T-helper 17 cell (primary cell): ENCODE measurements at regions not wholly inside any gene's neighbourhood (a gene's known extent, or its start where the extent isn't known, plus 50 kb on each side); places are given as distances from the start of the nearest gene placed in this dataset.

Source experiments
- ATAC-seq: fragments of 150-1000 bp; cut with Tn5 transposase; 2 replicates; pipeline ENCODE4 v1.10.0; 2021; ENCODE audit warnings: mild to moderate bottlenecking, moderate library complexity
- DNase-seq, 3 donors: peaks; one replicate each; pipeline versions ENCODE4 v3.0.0 to v3.0.0-alpha.2; 2020 to 2021
- H3K9me3 ChIP-seq: one replicate; pipeline ENCODE4 v1.7.0; 2013; ENCODE audit warnings: low read length, mild to moderate bottlenecking; ENCODE audit not compliant: control insufficient read depth, poor library complexity, severe bottlenecking
- H3K27ac Mint-ChIP-seq: one replicate; pipeline ENCODE4 v1.8.0; 2022; ENCODE audit warnings: mild to moderate bottlenecking, moderate library complexity, mixed read lengths
- H3K27me3 Mint-ChIP-seq: one replicate; pipeline ENCODE4 v1.8.0; 2022; ENCODE audit warnings: mixed read lengths
- H3K36me3 Mint-ChIP-seq: one replicate; pipeline ENCODE4 v1.8.0; 2022; ENCODE audit warnings: low read depth, mixed read lengths
- H3K4me1 Mint-ChIP-seq: one replicate; pipeline ENCODE4 v1.8.0; 2022; ENCODE audit warnings: mild to moderate bottlenecking, mixed read lengths
- H3K4me3 Mint-ChIP-seq: one replicate; pipeline ENCODE4 v1.8.0; 2022; ENCODE audit warnings: mild to moderate bottlenecking, moderate library complexity, mixed read lengths

DNA sequence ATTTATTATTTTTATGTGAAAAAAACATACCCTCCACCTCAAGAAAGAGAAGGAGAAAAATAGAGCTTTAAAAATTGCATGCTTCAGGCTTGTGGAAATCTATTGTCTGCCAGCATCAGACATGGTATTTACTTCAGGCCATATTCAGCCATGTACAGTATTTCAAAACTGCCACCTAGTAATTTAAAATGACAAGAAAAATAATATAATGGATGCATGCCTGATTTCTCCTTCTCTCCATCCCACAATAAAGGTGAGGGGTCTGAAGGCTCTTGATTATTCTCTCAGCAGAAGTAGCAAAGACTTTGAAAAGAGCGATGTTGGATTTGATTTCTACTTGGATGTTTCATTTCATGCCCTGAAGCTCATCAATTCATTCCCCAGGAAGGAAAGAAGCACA, 250.7 kb downstream of the TBC1D4 start:
- H3K9me3 ChIP-seq, result no peaks in the 10 kb centered on the region
- Mint-ChIP-seq H3K36me3 (no peaks in the 10 kb centered on the region), H3K27ac (no peak overlapping the region), H3K4me3 (no peak overlapping the region), H3K27me3 (peaks cover 5% of the 10 kb centered on the region), H3K4me1 (no peaks in the 10 kb centered on the region)
- DNase-seq (no peak), ATAC-seq (no peak)

DNA sequence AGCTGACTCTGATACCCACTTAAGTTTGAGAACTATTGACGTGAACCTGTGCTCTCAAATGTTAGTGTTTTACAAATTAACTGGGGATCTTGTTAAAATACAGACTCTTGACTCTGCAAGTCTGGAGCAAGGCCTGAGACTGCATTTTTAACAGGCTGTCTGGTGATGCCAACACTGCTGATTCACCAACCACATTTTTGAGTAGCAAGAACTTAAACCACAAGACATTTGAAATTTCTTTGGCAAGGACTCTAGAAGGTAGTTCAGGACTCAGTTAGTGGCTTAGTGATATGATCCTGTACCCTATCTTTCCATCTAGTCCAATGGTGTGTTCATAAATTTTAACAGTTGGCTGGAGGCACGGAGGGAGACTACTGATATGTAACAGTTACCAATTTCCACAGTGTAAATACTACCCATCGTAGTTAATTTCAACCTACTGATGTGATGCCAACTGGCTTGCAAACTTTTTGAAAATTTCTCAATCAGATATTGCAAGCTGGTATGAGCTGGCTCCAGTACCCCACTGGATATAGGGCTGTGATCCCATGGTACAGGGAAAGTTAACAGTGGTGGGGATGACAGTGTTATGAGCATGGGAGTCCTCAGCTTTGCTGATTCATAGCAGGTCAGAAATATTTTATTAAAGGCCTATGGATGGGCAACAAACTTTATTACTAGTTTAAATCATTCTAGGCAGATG, 255.1 kb downstream of the TBC1D4 start:
- Mint-ChIP-seq H3K27me3 (peaks cover 11% of the 10 kb centered on the region), H3K36me3 (peaks cover 2% of the 10 kb centered on the region), H3K4me1 (no peaks in the 10 kb centered on the region), H3K27ac (no peak overlapping the region), H3K4me3 (no peak overlapping the region)
- DNase-seq, result no peak
- H3K9me3 ChIP-seq, result no peaks in the 10 kb centered on the region
- ATAC-seq, result no peak

DNA sequence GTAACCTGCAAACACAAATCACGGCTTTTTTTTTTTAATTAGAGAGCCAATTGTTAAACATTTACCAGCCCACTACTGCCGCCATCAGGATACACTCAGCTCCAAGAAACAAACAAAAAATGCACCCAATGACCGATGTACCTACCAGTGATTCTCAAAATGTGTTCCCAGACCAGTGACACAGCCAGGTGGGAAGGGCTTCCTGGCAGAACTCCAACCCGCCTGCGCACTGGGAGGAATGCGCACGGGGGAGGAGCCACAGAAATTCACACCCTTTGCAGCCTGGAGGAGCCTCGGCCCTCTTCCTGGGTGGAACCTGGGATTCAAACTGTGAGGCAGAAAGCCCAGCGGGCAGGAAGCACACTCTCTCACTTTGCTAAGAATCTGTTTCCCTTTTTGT, 255.9 kb downstream of the TBC1D4 start:
- Mint-ChIP-seq H3K4me1 (no peaks in the 10 kb centered on the region), H3K4me3 (no peak overlapping the region), H3K36me3 (peaks cover 2% of the 10 kb centered on the region), H3K27me3 (peaks cover 11% of the 10 kb centered on the region), H3K27ac (no peak overlapping the region)
- ATAC-seq, result no peak
- H3K9me3 ChIP-seq, result no peaks in the 10 kb centered on the region
- DNase-seq, result no peak

DNA sequence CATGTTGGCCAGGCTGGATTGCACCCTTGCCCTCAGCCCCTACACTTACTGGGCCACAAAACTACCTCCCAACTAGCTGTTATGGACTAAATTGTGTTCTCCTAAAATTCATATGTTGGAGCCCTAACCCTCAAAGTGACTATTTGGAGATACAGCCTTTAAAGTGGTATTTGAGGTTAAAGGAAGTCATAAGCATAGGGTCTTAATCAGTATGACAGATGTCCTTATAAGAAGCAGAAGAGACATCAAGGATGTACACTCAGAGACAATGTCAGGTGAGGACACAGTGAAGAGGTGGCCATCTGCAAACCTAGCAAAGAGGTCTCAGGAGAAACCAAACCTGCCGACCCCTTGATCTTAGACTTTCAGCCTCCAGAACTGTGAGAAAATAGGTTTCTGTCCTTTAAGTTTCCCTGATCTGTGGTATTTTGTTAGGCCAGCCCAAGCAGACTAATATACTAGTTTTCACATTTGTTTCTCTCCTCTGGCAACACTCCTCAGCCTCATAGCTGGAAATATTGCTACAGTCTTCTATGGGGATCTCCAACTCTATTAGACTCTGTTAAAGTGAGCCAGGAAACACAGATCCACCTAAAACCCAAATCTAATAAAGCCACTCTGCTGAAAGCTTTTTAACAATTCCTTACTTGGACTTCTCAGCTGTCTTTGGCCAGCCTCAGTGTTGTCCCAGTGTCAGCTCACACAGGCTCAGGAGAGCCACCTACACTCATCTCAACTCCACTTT, 256.5 kb downstream of the TBC1D4 start:
- Mint-ChIP-seq H3K4me1 (no peaks in the 10 kb centered on the region), H3K27me3 (peaks cover 17% of the 10 kb centered on the region), H3K4me3 (no peak overlapping the region), H3K27ac (no peak overlapping the region), H3K36me3 (peaks cover 2% of the 10 kb centered on the region)
- no peak for DNase-seq
- ATAC-seq, result no peak
- H3K9me3 ChIP-seq, result no peaks in the 10 kb centered on the region

DNA sequence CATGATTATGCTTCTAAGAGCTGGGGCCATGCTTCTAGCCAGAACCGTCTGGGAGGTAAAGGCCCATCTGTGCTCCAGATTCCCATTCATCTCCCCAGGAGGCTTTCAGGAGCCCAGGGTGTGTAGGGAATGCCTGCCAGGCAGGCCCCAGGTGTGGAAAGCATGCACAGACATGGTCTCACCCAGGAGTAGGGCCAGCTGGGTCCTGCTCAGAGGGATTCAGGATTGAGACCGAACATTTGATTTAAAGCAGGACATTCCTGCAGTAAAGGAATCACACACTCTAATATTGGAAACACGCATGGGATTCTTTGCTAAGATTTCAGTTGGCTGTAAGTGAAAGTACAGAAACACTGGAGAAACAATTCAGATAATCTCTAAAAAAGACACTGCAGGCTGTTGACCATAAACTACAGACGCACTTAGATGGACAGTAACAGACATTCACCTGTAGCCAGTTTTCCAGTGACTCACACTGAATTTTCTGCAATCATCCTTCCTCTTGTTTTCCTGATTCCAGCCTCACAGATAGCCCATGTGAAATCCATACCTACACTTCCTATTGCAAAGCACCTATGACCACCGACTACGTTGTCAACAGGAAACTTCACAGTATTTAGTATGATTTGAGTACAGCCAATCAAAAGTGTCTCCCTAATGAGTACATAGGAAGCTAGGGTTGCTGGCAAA, 257.8 kb downstream of the TBC1D4 start:
- no peaks in the 10 kb centered on the region for H3K9me3 ChIP-seq
- no peak overlapping the region for H3K4me3 Mint-ChIP-seq
- H3K27ac Mint-ChIP-seq, result no peak overlapping the region
- peaks cover 2% of the 10 kb centered on the region for H3K36me3 Mint-ChIP-seq
- H3K4me1 Mint-ChIP-seq, result peaks cover 7% of the 10 kb centered on the region
- no peak for ATAC-seq
- peaks cover 22% of the 10 kb centered on the region for H3K27me3 Mint-ChIP-seq
- DNase-seq, result no peak

DNA sequence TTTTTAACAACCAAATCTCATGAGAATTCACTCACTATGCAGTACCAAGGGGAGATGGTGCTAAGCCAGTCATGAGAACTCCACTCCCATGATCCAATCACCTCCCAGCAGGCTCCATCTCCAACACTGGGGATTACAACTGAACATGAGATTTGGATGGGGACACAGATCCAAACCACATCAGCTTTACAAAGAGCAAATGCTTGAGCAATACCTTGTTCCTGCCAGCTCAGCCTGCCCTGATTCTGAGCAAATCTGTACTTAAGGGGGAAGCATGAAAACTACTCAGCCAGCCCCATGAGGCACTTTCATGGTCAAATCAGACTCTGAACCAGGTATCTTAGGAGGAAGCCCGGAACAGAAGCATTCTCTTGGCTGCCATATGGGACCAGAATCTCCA, 259.9 kb downstream of the TBC1D4 start:
- no peak for DNase-seq
- no peaks in the 10 kb centered on the region for H3K9me3 ChIP-seq
- Mint-ChIP-seq H3K4me3 (no peak overlapping the region), H3K27me3 (peaks cover 41% of the 10 kb centered on the region), H3K36me3 (peaks cover 2% of the 10 kb centered on the region), H3K27ac (no peak overlapping the region), H3K4me1 (peaks cover 7% of the 10 kb centered on the region)
- no peak for ATAC-seq

DNA sequence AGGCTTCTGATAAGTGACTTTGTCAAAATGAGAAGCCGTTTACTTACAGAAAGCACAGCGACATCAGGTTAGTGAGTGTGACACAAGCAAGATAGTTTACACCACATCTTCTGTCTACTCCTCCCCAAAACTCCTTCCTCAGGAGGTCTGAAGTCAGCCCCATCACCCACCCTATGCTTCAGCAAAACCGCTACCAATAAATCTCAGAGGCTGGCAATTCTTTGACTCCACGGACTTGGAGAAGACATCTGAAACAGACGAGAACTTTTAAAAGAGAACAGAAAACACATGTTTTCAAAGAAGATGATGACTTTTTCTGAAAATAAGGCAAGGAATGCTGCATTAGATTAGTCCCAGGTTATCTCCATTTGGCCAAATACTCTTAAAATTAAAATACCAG, 261.1 kb downstream of the TBC1D4 start:
- DNase-seq (no peak), ATAC-seq (no peak)
- H3K27me3 Mint-ChIP-seq, result peaks cover 48% of the 10 kb centered on the region
- H3K27ac Mint-ChIP-seq, result no peak overlapping the region
- H3K4me1 Mint-ChIP-seq, result peaks cover 7% of the 10 kb centered on the region
- no peak overlapping the region for H3K4me3 Mint-ChIP-seq
- H3K9me3 ChIP-seq, result no peaks in the 10 kb centered on the region
- peaks cover 2% of the 10 kb centered on the region for H3K36me3 Mint-ChIP-seq

DNA sequence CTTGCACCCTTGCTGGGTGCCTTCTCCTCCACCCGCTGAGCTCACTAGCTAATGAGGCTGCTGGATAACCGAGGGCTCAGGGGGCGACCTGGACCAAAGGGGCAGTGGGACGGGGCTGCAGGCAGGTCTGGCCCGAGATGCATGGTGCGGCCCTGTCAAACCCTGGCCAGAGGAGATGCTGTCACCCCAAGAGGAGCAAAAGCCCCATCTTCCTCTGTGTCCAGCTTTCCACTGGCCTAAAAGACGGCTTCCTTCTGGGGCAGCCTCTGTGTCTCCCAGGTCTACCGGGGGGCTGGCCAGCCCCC, 261.8 kb downstream of the TBC1D4 start:
- no peak overlapping the region for H3K27ac Mint-ChIP-seq
- H3K9me3 ChIP-seq, result no peaks in the 10 kb centered on the region
- DNase-seq (no peak), ATAC-seq (no peak)
- H3K4me3 Mint-ChIP-seq, result no peak overlapping the region
- peaks cover 7% of the 10 kb centered on the region for H3K4me1 Mint-ChIP-seq
- peaks cover 2% of the 10 kb centered on the region for H3K36me3 Mint-ChIP-seq
- peaks cover 50% of the 10 kb centered on the region for H3K27me3 Mint-ChIP-seq

DNA sequence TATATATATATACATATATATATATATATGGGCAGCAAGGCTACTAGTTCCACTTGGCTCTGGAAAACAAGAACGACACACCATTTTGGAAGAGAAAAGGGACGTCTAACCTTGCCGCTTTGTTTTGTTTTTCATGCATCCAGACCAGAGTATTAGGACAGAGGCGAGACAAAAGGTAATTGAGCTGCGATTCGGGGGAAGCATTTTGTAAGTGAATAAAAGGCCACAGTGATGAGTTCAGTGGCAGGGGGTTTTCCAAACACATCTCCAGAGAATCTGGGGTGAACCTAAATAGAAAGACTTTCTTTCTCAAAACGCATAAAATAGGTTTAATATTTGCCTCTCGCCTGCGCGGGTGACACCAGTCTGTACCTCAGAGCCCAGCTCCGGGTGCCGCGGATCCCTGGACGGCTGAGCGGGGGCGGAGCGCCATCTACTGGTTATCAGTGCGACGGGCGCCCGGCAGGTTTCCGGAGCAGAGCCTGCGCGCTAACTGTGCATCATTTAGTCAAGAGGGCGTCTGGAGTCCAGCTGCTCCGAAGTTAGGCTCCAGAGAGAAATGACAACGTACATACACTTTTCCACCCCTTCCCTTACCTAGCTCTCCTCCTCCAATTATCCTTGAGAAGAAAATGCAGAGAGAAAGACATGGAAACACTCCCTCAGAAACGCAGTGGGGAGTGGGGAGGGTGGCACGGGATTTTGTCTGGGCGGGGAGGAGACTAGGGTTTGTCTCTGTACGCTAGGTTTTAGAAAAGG, 262.3 kb downstream of the TBC1D4 start:
- no peaks in the 10 kb centered on the region for H3K9me3 ChIP-seq
- Mint-ChIP-seq H3K4me3 (peak overlapping the region; percentile 31), H3K27ac (no peak overlapping the region), H3K27me3 (peaks cover 50% of the 10 kb centered on the region), H3K4me1 (peaks cover 7% of the 10 kb centered on the region), H3K36me3 (peaks cover 2% of the 10 kb centered on the region)
- peak; percentile 66 to 84 (median 70) for DNase-seq
- ATAC-seq, result peak; percentile 99

DNA sequence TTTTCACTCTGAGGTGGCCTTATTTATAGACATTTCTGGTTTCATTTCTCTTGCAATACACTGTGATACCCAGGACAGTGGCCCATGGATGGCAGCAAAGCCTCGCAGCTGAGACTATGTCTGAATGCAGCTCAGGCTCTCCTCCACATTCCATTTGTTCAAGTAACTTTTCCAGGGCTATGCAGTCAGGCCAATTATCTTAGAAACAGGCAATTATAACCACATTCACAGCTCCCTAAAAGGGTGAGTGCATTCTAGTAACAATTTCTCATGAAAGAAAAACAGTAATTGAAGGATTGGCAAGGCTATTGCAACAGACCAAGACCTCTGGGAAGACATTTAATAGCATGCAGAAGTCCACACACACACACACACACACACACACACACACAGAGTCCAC, 264.0 kb downstream of the TBC1D4 start:
- DNase-seq (no peak), ATAC-seq (no peak)
- Mint-ChIP-seq H3K27ac (no peak overlapping the region), H3K4me3 (no peak overlapping the region), H3K4me1 (peaks cover 7% of the 10 kb centered on the region), H3K36me3 (no peaks in the 10 kb centered on the region), H3K27me3 (peaks cover 50% of the 10 kb centered on the region)
- H3K9me3 ChIP-seq, result no peaks in the 10 kb centered on the region

DNA sequence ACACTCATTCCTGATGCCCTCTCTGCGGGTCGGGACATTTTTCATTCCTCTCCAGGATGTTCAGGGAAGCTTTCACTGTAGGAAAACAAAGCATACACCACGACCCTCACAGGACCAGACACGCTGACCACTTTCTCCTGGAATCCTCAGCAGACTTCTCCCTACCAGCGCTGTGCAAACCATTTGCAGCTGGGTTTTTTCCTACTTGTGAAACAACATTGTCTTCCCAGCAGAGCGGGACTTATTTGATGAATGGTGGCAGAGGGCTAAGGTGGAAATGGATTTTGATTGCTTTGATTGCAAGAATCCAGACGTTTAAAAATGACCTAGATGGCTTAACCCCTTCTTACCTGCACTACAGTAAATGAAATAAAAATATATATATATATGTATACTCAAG, 265.9 kb downstream of the TBC1D4 start:
- Mint-ChIP-seq H3K27me3 (peaks cover 51% of the 10 kb centered on the region), H3K4me3 (no peak overlapping the region), H3K36me3 (no peaks in the 10 kb centered on the region), H3K4me1 (peaks cover 7% of the 10 kb centered on the region), H3K27ac (no peak overlapping the region)
- ATAC-seq, result no peak
- DNase-seq, result no peak
- no peaks in the 10 kb centered on the region for H3K9me3 ChIP-seq

DNA sequence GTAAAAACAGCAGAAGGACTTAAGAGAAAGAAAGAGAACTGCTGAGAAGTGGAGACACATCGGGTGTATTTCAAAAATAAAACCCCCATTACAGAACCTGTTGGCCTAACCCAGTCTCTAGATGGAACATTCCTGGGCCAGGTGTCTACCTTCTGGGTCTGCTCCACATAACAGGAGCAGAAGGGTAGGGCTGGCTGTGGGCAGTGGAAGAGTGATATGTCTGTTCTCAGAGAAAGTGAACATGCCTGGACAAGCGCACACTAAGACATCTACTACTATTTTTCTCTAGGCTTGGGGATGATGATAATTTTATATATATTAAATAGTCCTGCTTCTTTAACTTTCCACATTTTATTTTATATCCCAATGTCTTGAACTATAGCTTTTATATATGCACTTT, 267.1 kb downstream of the TBC1D4 start:
- peaks cover 9% of the 10 kb centered on the region for H3K4me1 Mint-ChIP-seq
- no peak overlapping the region for H3K27ac Mint-ChIP-seq
- DNase-seq, result no peak
- no peaks in the 10 kb centered on the region for H3K9me3 ChIP-seq
- H3K36me3 Mint-ChIP-seq, result peaks cover 1% of the 10 kb centered on the region
- peaks cover 39% of the 10 kb centered on the region for H3K27me3 Mint-ChIP-seq
- no peak for ATAC-seq
- no peak overlapping the region for H3K4me3 Mint-ChIP-seq

DNA sequence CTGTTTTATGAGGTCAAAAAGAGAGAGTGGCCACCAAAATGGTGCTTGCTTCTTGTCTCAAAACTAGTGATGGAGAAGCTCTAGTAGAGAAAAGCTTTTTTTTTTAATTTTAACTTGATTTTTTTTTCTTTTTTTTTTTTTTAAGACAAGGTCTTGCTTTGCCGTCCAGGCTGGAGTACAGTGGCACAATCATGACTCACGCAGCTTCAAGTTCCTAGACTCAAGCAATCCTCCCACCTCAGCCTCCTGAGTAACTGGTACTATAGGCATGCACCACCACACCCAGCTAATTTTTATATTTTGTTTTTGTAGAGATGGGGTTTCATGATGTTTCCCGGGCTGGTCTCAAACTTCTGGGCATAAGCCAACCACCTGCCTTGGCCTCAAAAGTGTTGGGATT, 279.0 kb downstream of the TBC1D4 start:
- no peak overlapping the region for H3K27ac Mint-ChIP-seq
- H3K4me1 Mint-ChIP-seq, result no peaks in the 10 kb centered on the region
- no peak overlapping the region for H3K4me3 Mint-ChIP-seq
- no peaks in the 10 kb centered on the region for H3K9me3 ChIP-seq
- ATAC-seq (no peak), DNase-seq (no peak)
- H3K27me3 Mint-ChIP-seq, result peaks cover 31% of the 10 kb centered on the region
- H3K36me3 Mint-ChIP-seq, result no peaks in the 10 kb centered on the region
